Keratinocyte (primary cell): ENCODE measurements at regions not wholly inside any gene's neighbourhood (a gene's known extent, or its start where the extent isn't known, plus 50 kb on each side); places are given as distances from the start of the nearest gene placed in this dataset.

Experiments used
- CTCF ChIP-seq, 3 experiments: IDR thresholded peaks in 1 of 3; conservative IDR thresholded peaks in 1 of 3; optimal IDR thresholded peaks in 1 of 3; 2 replicates in 2 of 3; 3 replicates in 1 of 3; pipeline versions ENCODE3 to v1.5.1; 2011; ENCODE audit warnings: low read length in 3 of 3, mild to moderate bottlenecking in 3 of 3, moderate library complexity in 2 of 3, control low read depth in 1 of 3, inconsistent platforms in 1 of 3; ENCODE audit not compliant: insufficient read depth in 2 of 3; ENCODE audit errors: extremely low read depth in 1 of 3
- EZH2 ChIP-seq: IDR thresholded peaks from one replicate; pipeline ENCODE4 v1.6.1; 2012; ENCODE audit warnings: inconsistent platforms, mild to moderate bottlenecking, low read length, moderate library complexity

- TF ChIP-seq CTCF (optimal IDR thresholded peaks at IDR 0.05 in 1 of 3, IDR thresholded peaks at IDR 0.05 in 1 of 3, conservative IDR thresholded peaks at IDR 0.05 in 1 of 3; ENCODE audit: extremely low read depth in 1 of 3, insufficient read depth in 2 of 3, low read length in 3 of 3) (no peak), EZH2 (no peak)
Measured at GRCh38 chr11:70583781-70584218, 185.5 kb downstream of the CTTN start.
